Ovary (tissue), 3 donors: ENCODE measurements at regions not wholly inside any gene's neighbourhood (a gene's known extent, or its start where the extent isn't known, plus 50 kb on each side); places are given as distances from the start of the nearest gene placed in this dataset.
"Not testable (repeated sequence)": the region's sequence is repeated elsewhere in the genome, so short reads cannot be mapped to it uniquely, and the experiment has no call there.

ENCODE experiments used
- CTCF ChIP-seq, 3 donors: fragments of 450-650 bp in 2 of 3; fragments of 200-600 bp in 1 of 3; IDR thresholded peaks; one replicate each; pipeline versions ENCODE4 v1.5.1 to v1.8.0; 2016 to 2022; ENCODE audit warnings: antibody characterized with exemption in 3 of 3, mild to moderate bottlenecking in 1 of 3
- EP300 ChIP-seq: sonication (generic); formaldehyde crosslinking; IDR thresholded peaks from one replicate; pipeline ENCODE4 v1.6.1; 2017; ENCODE audit warnings: antibody characterized with exemption
- POLR2A ChIP-seq: fragments of 450-650 bp; IDR thresholded peaks from one replicate; pipeline ENCODE4 v1.6.1; 2017; ENCODE audit warnings: antibody characterized with exemption, mild to moderate bottlenecking, moderate library complexity
- donor health status: DM: no; HTN: no; CAD: no.

GRCh38 chr2:34702391-34702790 is 1103.3 kb upstream of the FAM98A start:
- not testable (repeated sequence) for TF ChIP-seq CTCF (IDR thresholded peaks at IDR 0.05); POLR2A; EP300
